Esophagus muscularis mucosa (tissue), 4 donors: ENCODE measurements at regions not wholly inside any gene's neighbourhood (a gene's known extent, or its start where the extent isn't known, plus 50 kb on each side); places are given as distances from the start of the nearest gene placed in this dataset.

Source experiments
- DNase-seq: peaks from one replicate; pipeline ENCODE4 v3.0.0-alpha.2; 2017; ENCODE audit errors: extremely low spot score
- H3K27ac ChIP-seq, 4 donors: fragments of 200-600 bp; sonication (generic); replicated peaks in 1 of 4; 1 replicate in 3 of 4; 2 replicates in 1 of 4; pipeline ENCODE4 v1.5.1; 2016 to 2019; ENCODE audit warnings: mild to moderate bottlenecking in 1 of 4
- H3K27me3 ChIP-seq, 4 donors: fragments of 200-600 bp; sonication (generic); one replicate each; pipeline versions ENCODE4 v1.5.1 to v1.6.0; 2016 to 2019
- H3K36me3 ChIP-seq, 4 donors: fragments of 200-600 bp; sonication (generic); one replicate each; pipeline ENCODE4 v1.5.1; 2016 to 2019
- H3K4me1 ChIP-seq, 4 donors: fragments of 200-600 bp; sonication (generic); one replicate each; pipeline ENCODE4 v1.5.1; 2016 to 2019
- H3K4me3 ChIP-seq, 4 donors: fragments of 200-600 bp; sonication (generic); 1 replicate in 2 of 4; 2 replicates in 2 of 4; pipeline ENCODE4 v1.5.1; 2016 to 2019; ENCODE audit warnings: mild to moderate bottlenecking in 4 of 4, moderate library complexity in 1 of 4
- H3K9me3 ChIP-seq, 4 donors: fragments of 200-600 bp; sonication (generic); 1 replicate in 3 of 4; 2 replicates in 1 of 4; pipeline ENCODE4 v1.5.1; 2016 to 2019
- CTCF ChIP-seq, 3 experiments: fragments of 200-600 bp in 2 of 3; fragments of 450-650 bp in 1 of 3; sonication (generic) in 2 of 3; IDR thresholded peaks; one replicate each; pipeline ENCODE4 v1.5.1; 2017 to 2019; ENCODE audit warnings: antibody characterized with exemption in 3 of 3, mild to moderate bottlenecking in 2 of 3, moderate library complexity in 1 of 3
- EP300 ChIP-seq: sonication (generic); formaldehyde crosslinking; IDR thresholded peaks from one replicate; pipeline ENCODE4 v1.6.1; 2017; ENCODE audit warnings: antibody characterized with exemption
- POLR2A ChIP-seq: fragments of 450-650 bp; IDR thresholded peaks from one replicate; pipeline ENCODE4 v1.6.1; 2017; ENCODE audit warnings: antibody characterized with exemption, moderate library complexity, mild to moderate bottlenecking, low read depth
- POLR2AphosphoS5 ChIP-seq, 2 donors: sonication (generic); formaldehyde crosslinking; IDR thresholded peaks; one replicate each; pipeline ENCODE4 v1.6.1; 2017; ENCODE audit warnings: antibody characterized with exemption in 2 of 2
- WGBS: methylation state at CpG from one replicate; pipeline ENCODE4 v1.1.5; 2018; 5-methylcytosine and 5-hydroxymethylcytosine counted together
- intact Hi-C: fragments of 100-400 bp; cut with DNase I; formaldehyde crosslinking; loops from one replicate; pipeline ENCODE4 v1.15.1; 2023

- Histone ChIP-seq H3K27ac (no peak overlapping the region), H3K27me3 (no peaks in the 10 kb centered on the region), H3K9me3 (no peaks in the 10 kb centered on the region), H3K36me3 (no peaks in the 10 kb centered on the region), H3K4me3 (no peak overlapping the region), H3K4me1 (no peaks in the 10 kb centered on the region)
- intact Hi-C loops = no loop called here
- DNase-seq = no peak
- TF ChIP-seq CTCF (IDR thresholded peaks at IDR 0.05) (no peak), POLR2A (no peak), EP300 (no peak), POLR2AphosphoS5 (IDR thresholded peaks at IDR 0.05) (no peak)
Observed at GRCh38 chr5:57831090-57831489, 348.5 kb upstream of the ACTBL2 start.

- TF ChIP-seq POLR2A (no peak), CTCF (IDR thresholded peaks at IDR 0.05) (no peak), POLR2AphosphoS5 (IDR thresholded peaks at IDR 0.05) (no peak), EP300 (no peak)
- H3K9me3 ChIP-seq = no peaks in the 10 kb centered on the region
- H3K27ac ChIP-seq = no peak overlapping the region
- H3K27me3 ChIP-seq = no peaks in the 10 kb centered on the region
- DNase-seq = no peak
- intact Hi-C loops = no loop called here
- H3K4me1 ChIP-seq = no peaks in the 10 kb centered on the region
- H3K4me3 ChIP-seq = no peak overlapping the region
- WGBS = 59% methylated on average over 1 of the region's 1 CpG
- H3K36me3 ChIP-seq = no peaks in the 10 kb centered on the region
Observed at GRCh38 chr5:57828221-57828620, 345.6 kb upstream of the ACTBL2 start.

GRCh38 chr5:57825031-57825686 is 342.5 kb upstream of the ACTBL2 start:
- intact Hi-C loops = no loop called here
- 86% methylated on average over 3 of the region's 3 CpGs for WGBS
- Histone ChIP-seq H3K27ac (no peak overlapping the region), H3K4me3 (no peak overlapping the region), H3K9me3 (peaks cover 0 to 7% (median 3%) of the 10 kb centered on the region in 4 donors), H3K27me3 (no peaks in the 10 kb centered on the region), H3K4me1 (no peaks in the 10 kb centered on the region), H3K36me3 (no peaks in the 10 kb centered on the region)
- no peak for DNase-seq
- TF ChIP-seq POLR2AphosphoS5 (IDR thresholded peaks at IDR 0.05) (no peak), CTCF (IDR thresholded peaks at IDR 0.05) (no peak), POLR2A (no peak), EP300 (no peak)

GRCh38 chr5:57824623-57825022 is 342.0 kb upstream of the ACTBL2 start:
- intact Hi-C loops = no loop called here
- Histone ChIP-seq H3K4me3 (no peak overlapping the region), H3K4me1 (no peaks in the 10 kb centered on the region), H3K27ac (no peak overlapping the region), H3K27me3 (no peaks in the 10 kb centered on the region), H3K36me3 (no peaks in the 10 kb centered on the region), H3K9me3 (peaks cover 0 to 9% (median 4%) of the 10 kb centered on the region in 4 donors)
- 80% methylated on average over 2 of the region's 2 CpGs for WGBS
- DNase-seq = no peak
- no peak for TF ChIP-seq CTCF (IDR thresholded peaks at IDR 0.05)
- no peak for TF ChIP-seq EP300
- TF ChIP-seq POLR2A = no peak
- TF ChIP-seq POLR2AphosphoS5 (IDR thresholded peaks at IDR 0.05) = no peak

- no peak for DNase-seq
- Histone ChIP-seq H3K4me3 (no peak overlapping the region), H3K27ac (no peak overlapping the region), H3K9me3 (peaks cover 0 to 9% (median 4%) of the 10 kb centered on the region in 4 donors), H3K36me3 (no peaks in the 10 kb centered on the region), H3K4me1 (no peaks in the 10 kb centered on the region), H3K27me3 (no peaks in the 10 kb centered on the region)
- intact Hi-C loops = no loop called here
- WGBS = 74% methylated on average over 2 of the region's 2 CpGs
- TF ChIP-seq POLR2AphosphoS5 (IDR thresholded peaks at IDR 0.05) = no peak
- TF ChIP-seq CTCF (IDR thresholded peaks at IDR 0.05) = no peak
- TF ChIP-seq EP300 = no peak
- no peak for TF ChIP-seq POLR2A
Observed at GRCh38 chr5:57824047-57824446, 341.4 kb upstream of the ACTBL2 start.
